ENCODE measurements at regions not wholly inside any gene's neighbourhood (a gene's known extent, or its start where the extent isn't known, plus 50 kb on each side); places are given as distances from the start of the nearest gene placed in this dataset.
A peak's percentile ranks its signal among the peaks of the same experiment; 100 is the strongest.

DNA sequence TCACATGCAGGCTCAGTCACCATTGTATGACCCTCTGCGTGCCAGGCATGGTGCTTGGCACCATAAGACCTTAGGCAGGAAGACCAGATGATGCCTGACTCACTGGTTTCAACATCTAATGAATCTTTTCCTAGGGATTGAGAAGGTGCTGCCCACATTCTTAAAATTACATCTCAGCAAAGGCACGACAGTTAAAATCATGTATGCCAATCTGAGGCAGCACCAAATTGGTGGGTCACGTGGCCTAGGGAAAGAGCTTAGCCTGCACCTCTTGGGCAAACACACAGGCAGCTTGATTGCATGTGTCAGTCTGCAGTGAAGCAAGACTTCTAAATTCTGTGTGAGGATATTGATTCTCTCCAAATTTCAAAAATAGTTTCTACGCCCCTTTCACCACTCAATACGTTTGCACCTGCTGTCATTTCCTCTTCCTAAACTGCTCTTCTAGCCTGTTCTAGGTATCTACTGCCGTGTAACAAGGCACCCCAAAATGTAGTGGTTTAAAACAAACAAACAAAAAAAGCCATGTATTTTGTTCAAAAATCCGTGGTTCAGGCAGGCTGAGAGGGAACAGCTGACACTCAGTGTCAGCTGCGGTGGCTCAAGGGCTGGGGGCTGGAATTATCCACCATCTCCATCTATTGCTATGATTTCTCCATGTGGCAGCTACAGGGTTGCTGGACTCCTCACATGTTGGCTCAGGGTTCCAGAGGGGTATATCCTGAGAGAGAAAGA is 160.2 kb upstream of the FGGY start:
- no peak for ATAC-seq (replicated peaks)
- Mint-ChIP-seq H3K27ac (peak overlapping the region; percentile 59), H3K4me1 (peaks cover 45 to 76% of the 10 kb centered on the region in 2 donors)

GRCh38 chr1:59137276-59137615 is 159.6 kb upstream of the FGGY start:
- Mint-ChIP-seq H3K4me1 (peaks cover 43 to 74% of the 10 kb centered on the region in 2 donors), H3K36me3 (no peaks in the 10 kb centered on the region), H3K4me3 (no peak overlapping the region), H3K9me3 (peaks cover 0 to 2% of the 10 kb centered on the region in 2 donors), H3K27me3 (no peaks in the 10 kb centered on the region), H3K27ac (peak overlapping the region; percentile 59)
- DNase-seq = no peak
- ATAC-seq (replicated peaks) = no peak

More for the DNA sequence above, 160.2 kb upstream of the FGGY start:
- no peak for DNase-seq
- H3K4me3 Mint-ChIP-seq = no peak overlapping the region
- H3K27me3 Mint-ChIP-seq = no peaks in the 10 kb centered on the region
- no peaks in the 10 kb centered on the region for H3K36me3 Mint-ChIP-seq
- H3K9me3 Mint-ChIP-seq = peaks cover 0 to 2% of the 10 kb centered on the region in 2 donors

GRCh38 chr1:59137968-59138367 is 158.9 kb upstream of the FGGY start:
- Mint-ChIP-seq H3K4me3 (peak overlapping the region in 1 of 2 donors; percentile 17), H3K9me3 (peaks cover 0 to 2% of the 10 kb centered on the region in 2 donors), H3K4me1 (peaks cover 50 to 79% of the 10 kb centered on the region in 2 donors), H3K27ac (no peak overlapping the region), H3K27me3 (no peaks in the 10 kb centered on the region), H3K36me3 (no peaks in the 10 kb centered on the region)
- DNase-seq = no peak
- no peak for ATAC-seq (replicated peaks)

GRCh38 chr1:59138402-59138801 is 158.5 kb upstream of the FGGY start:
- H3K27ac Mint-ChIP-seq = peak overlapping the region; percentile 56
- DNase-seq (no peak), ATAC-seq (replicated peaks) (peak; percentile 32 to 59)
- peaks cover 0 to 2% of the 10 kb centered on the region in 2 donors for H3K9me3 Mint-ChIP-seq
- no peaks in the 10 kb centered on the region for H3K27me3 Mint-ChIP-seq
- H3K4me1 Mint-ChIP-seq = peaks cover 52 to 79% of the 10 kb centered on the region in 2 donors
- H3K36me3 Mint-ChIP-seq = no peaks in the 10 kb centered on the region
- peak overlapping the region; percentile 17 to 55 for H3K4me3 Mint-ChIP-seq

DNA sequence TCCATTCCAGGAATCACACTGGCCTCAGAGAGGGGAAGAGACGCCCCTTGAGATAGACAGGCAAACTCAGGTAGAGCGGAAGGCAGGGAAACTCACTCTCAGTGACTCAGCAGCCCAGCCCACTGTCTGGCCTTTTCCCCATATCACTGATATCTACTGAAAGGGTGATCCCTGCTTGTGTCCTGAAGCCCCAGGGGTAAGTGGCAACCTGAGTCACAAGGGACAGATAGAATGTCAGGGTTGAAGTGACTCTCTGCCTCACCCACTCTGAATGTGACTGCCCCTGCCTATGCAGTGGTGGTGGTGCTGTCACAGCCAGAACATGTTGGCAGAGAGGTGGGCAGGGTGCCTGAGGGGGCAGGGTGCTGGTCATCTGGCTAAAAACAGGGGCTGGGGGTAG is 157.5 kb upstream of the FGGY start:
- Mint-ChIP-seq H3K4me1 (peaks cover 55 to 85% of the 10 kb centered on the region in 2 donors), H3K9me3 (no peaks in the 10 kb centered on the region), H3K4me3 (no peak overlapping the region), H3K36me3 (no peaks in the 10 kb centered on the region), H3K27ac (peak overlapping the region; percentile 79), H3K27me3 (no peaks in the 10 kb centered on the region)
- ATAC-seq (replicated peaks) = peak; percentile 73 to 83
- peak; percentile 23 for DNase-seq

DNA sequence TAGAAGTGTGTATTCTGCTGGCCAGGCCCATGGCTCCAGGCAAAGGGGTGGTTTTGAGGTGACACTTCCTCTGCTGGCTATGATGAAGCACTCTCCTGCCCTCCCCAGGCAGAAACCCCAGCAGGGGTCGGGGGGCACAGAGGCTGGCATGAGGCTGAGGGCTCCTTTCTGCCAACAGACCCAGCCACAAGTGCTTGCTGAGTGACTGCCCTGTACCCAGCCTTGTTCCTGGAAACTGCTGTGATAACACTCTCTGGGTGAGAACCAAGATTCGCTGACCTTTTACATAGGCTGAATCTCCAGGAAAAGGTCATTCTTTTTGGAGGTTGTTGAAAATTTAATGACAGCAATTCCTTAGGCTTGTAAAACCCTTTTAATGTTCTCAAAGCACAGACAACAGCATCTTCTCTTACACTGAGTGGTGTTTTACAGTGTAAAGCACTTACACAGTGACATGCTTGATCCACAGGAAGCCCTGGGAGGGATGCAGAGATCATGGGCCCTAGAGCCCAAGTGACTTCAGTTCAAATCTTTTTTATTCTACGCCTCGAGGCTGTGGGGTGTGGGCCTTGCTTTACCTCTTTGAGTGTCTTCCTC is 155.5 kb upstream of the FGGY start:
- Mint-ChIP-seq H3K4me3 (no peak overlapping the region), H3K9me3 (no peaks in the 10 kb centered on the region)
- no peak for ATAC-seq (replicated peaks)

DNA sequence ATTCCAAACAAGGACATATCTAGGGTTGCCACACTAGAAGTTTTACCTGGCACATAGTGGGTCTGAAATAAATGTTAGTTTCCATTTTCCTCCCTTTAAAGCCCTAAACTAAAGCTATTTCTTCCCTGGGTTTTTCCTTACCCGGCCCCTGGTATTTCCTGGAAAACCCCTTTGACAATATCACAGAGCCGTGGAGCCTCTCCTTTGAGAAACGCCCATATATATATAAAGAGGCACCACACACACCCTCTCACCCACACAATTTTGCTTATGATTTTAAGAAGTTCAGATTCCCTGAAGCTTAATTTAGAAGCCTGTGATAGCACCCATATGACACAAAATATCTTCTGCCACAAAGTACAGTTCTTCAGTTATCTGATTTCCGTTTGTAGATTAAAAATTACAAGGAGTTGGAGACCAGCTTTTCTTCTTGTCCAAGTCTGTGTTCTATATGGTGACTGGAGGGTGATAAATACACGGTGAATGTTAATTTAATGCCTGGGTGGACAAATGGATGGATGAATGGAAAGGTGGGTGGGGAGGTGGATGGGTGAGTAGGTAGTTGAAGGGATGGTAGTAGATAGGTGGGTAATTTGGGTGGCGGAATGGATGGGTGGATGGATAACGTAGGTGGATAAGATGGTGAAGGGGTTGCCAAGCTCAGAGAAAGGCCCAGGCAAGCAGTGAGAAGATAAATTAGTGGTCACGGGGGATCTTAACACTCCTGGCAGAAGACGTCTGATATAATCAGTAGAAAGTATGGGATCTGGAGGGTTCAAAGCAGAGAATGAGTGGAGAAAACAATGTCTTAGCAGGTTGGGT is 154.4 kb upstream of the FGGY start:
- no peak for DNase-seq
- H3K4me1 Mint-ChIP-seq = peaks cover 51 to 82% of the 10 kb centered on the region in 2 donors
- peak overlapping the region; percentile 6 for H3K27ac Mint-ChIP-seq
- H3K9me3 Mint-ChIP-seq = no peaks in the 10 kb centered on the region
- H3K36me3 Mint-ChIP-seq = no peaks in the 10 kb centered on the region
- no peaks in the 10 kb centered on the region for H3K27me3 Mint-ChIP-seq
- ATAC-seq (replicated peaks) = no peak
- peak overlapping the region; percentile 3 to 22 for H3K4me3 Mint-ChIP-seq

More for the DNA sequence above, 155.5 kb upstream of the FGGY start:
- Mint-ChIP-seq H3K4me1 (peaks cover 54 to 84% of the 10 kb centered on the region in 2 donors), H3K27ac (no peak overlapping the region), H3K27me3 (no peaks in the 10 kb centered on the region), H3K36me3 (no peaks in the 10 kb centered on the region)
- DNase-seq = no peak

DNA sequence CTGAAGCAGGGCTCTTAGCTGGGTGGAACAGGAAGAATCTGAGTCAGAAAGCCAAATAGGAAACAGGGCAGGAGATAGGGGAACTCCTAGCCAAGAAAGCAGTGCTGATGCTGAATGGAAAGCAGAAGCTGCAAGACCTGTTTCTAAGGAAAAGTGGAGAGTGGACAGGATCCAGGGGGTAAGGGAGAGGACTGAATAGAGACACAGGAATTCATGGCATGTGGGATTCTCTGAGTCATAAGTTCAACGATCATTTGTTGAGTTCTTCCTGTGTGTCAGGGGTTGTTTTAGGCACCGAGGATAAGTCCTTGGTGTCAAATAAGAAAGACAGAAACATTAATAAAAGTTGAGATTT is 153.8 kb upstream of the FGGY start:
- Mint-ChIP-seq H3K4me1 (peaks cover 51 to 82% of the 10 kb centered on the region in 2 donors), H3K9me3 (no peaks in the 10 kb centered on the region), H3K36me3 (no peaks in the 10 kb centered on the region), H3K27ac (peak overlapping the region; percentile 6), H3K27me3 (no peaks in the 10 kb centered on the region), H3K4me3 (peak overlapping the region; percentile 3 to 22)
- peak in 1 of 2 donors; percentile 18 for ATAC-seq (replicated peaks)
- peak; percentile 10 for DNase-seq

- no peaks in the 10 kb centered on the region for H3K9me3 Mint-ChIP-seq
- no peak overlapping the region for H3K27ac Mint-ChIP-seq
- peaks cover 44 to 79% of the 10 kb centered on the region in 2 donors for H3K4me1 Mint-ChIP-seq
- DNase-seq = no peak
- H3K27me3 Mint-ChIP-seq = no peaks in the 10 kb centered on the region
- no peak for ATAC-seq (replicated peaks)
- H3K4me3 Mint-ChIP-seq = no peak overlapping the region
- no peaks in the 10 kb centered on the region for H3K36me3 Mint-ChIP-seq
Observed at GRCh38 chr1:59143811-59144210, 153.1 kb upstream of the FGGY start.

DNA sequence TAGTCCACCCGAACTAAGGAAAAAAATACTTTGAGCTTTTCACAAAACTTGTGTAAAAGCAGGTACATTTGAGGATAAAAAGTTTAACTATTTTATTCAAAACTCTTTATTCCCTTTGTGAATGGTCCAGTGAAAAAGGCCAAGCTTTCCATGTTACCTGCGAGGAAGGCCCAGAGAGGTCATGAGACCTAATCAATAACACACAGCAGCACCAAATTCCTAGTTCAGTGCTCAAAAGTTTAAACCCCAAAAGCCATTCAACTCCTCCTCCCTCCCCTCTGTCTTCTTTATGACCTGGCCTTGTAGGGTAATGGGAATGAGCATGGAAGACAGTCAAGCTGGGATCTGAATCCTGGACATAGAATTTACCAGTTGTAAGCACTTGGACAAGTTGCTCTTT is 151.9 kb upstream of the FGGY start:
- no peak for ATAC-seq (replicated peaks)
- H3K27ac Mint-ChIP-seq = no peak overlapping the region
- no peak for DNase-seq
- no peaks in the 10 kb centered on the region for H3K27me3 Mint-ChIP-seq
- peaks cover 38 to 75% of the 10 kb centered on the region in 2 donors for H3K4me1 Mint-ChIP-seq
- no peak overlapping the region for H3K4me3 Mint-ChIP-seq
- H3K36me3 Mint-ChIP-seq = no peaks in the 10 kb centered on the region
- H3K9me3 Mint-ChIP-seq = no peaks in the 10 kb centered on the region

DNA sequence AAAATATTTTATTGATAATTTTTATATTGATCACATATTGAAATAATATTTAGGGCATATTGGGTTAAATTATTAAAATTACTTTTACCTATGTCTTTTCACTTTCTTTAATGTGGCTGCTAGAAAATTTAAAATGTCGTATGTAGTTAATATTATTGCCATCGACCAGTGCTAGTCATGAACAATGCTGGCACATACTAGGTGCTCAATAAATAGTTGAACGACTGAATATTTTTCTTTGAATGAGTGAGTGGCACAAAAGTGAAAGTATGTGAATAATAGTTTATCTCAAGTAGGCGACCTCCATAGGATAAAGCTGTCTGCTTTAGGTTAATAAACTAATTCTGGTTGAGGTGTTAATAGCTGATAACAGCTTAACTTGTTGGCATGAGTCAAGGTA is 150.8 kb upstream of the FGGY start:
- Mint-ChIP-seq H3K27me3 (no peaks in the 10 kb centered on the region), H3K9me3 (no peaks in the 10 kb centered on the region), H3K27ac (peak overlapping the region; percentile 98), H3K4me1 (peaks cover 40 to 75% of the 10 kb centered on the region in 2 donors), H3K4me3 (peak overlapping the region; percentile 93), H3K36me3 (no peaks in the 10 kb centered on the region)
- ATAC-seq (replicated peaks) = no peak
- DNase-seq = no peak

- H3K9me3 Mint-ChIP-seq = no peaks in the 10 kb centered on the region
- no peaks in the 10 kb centered on the region for H3K36me3 Mint-ChIP-seq
- ATAC-seq (replicated peaks) = peak; percentile 79 to 84
- no peaks in the 10 kb centered on the region for H3K27me3 Mint-ChIP-seq
- H3K4me1 Mint-ChIP-seq = peaks cover 44 to 77% of the 10 kb centered on the region in 2 donors
- DNase-seq = peak; percentile 77
- peak overlapping the region; percentile 98 for H3K27ac Mint-ChIP-seq
- H3K4me3 Mint-ChIP-seq = peak overlapping the region; percentile 93
Observed at GRCh38 chr1:59146651-59147358, 150.1 kb upstream of the FGGY start.

DNA sequence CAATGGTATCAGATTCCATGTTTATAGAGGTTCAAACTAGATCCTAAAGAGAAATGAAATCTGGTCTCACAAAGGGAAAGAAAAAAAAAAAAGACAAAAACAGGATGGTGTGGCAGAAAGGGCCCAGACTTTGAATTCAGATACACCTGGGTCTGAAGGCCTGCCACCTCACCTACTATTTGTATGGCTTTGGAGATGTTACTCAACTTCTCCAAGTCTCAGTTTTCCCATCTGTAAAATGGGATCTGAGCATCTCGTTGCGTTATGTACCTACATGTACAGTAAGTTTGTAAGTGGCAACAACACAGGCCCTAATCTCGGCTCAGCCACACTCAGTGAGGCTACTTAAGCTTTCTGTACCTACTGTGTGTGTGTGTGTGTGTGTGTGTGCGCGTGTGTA is 147.5 kb upstream of the FGGY start:
- ATAC-seq (replicated peaks) (no peak), DNase-seq (no peak)
- Mint-ChIP-seq H3K36me3 (no peaks in the 10 kb centered on the region), H3K27me3 (no peaks in the 10 kb centered on the region), H3K9me3 (no peaks in the 10 kb centered on the region), H3K27ac (no peak overlapping the region), H3K4me3 (no peak overlapping the region), H3K4me1 (peaks cover 31 to 53% of the 10 kb centered on the region in 2 donors)

All from stimulated activated naive B cell treated with anti-CD40 and anti-IgM and Interleukin-4, amounts not matched to agents 10 μg/mL and 1 μg/mL and 100 μg/mL, for 72 hours (primary cell).